Tibial artery (tissue), 4 donors: ENCODE measurements at regions not wholly inside any gene's neighbourhood (a gene's known extent, or its start where the extent isn't known, plus 50 kb on each side); places are given as distances from the start of the nearest gene placed in this dataset.
A peak's percentile ranks its signal among the peaks of the same experiment; 100 is the strongest.

Experiments
- DNase-seq, 2 donors: peaks; one replicate each; pipeline ENCODE4 v3.0.0-alpha.2; 2019
- H3K27ac ChIP-seq, 2 donors: fragments of 200-600 bp; sonication (generic) in 1 of 2; 1 replicate in 1 of 2; 2 replicates in 1 of 2; pipeline ENCODE4 v1.5.1; 2018 to 2019; ENCODE audit warnings: mild to moderate bottlenecking in 1 of 2
- H3K27me3 ChIP-seq, 2 donors: fragments of 200-600 bp; sonication (generic) in 1 of 2; one replicate each; pipeline versions ENCODE4 v1.5.1 to v1.6.0; 2016 to 2019
- H3K36me3 ChIP-seq, 3 donors: fragments of 200-600 bp; sonication (generic) in 2 of 3; one replicate each; pipeline ENCODE4 v1.5.1; 2016 to 2019; ENCODE audit warnings: mild to moderate bottlenecking in 2 of 3
- H3K4me1 ChIP-seq, 4 donors: fragments of 200-600 bp; sonication (generic) in 2 of 4; 1 replicate in 3 of 4; 2 replicates in 1 of 4; pipeline ENCODE4 v1.5.1; 2016 to 2019
- H3K4me3 ChIP-seq, 2 donors: fragments of 200-600 bp; sonication (generic) in 1 of 2; 1 replicate in 1 of 2; 2 replicates in 1 of 2; pipeline ENCODE4 v1.5.1; 2018 to 2019; ENCODE audit warnings: mild to moderate bottlenecking in 2 of 2
- H3K9me3 ChIP-seq, 3 donors: fragments of 200-600 bp; sonication (generic) in 1 of 3; one replicate each; pipeline ENCODE4 v1.5.1; 2016 to 2019
- intact Hi-C: fragments of 100-400 bp; cut with DNase I; formaldehyde crosslinking; loops from one replicate; pipeline ENCODE4 v1.15.0; 2023; ENCODE audit warnings: low total_unique reads
- TF ChIP-seq, protein P1 (sequence below), 2 experiments: fragments of 200-600 bp in 1 of 2; fragments of 450-650 bp in 1 of 2; IDR thresholded peaks; one replicate each; pipeline ENCODE4 v1.5.1; 2017 to 2019; ENCODE audit warnings: antibody characterized with exemption in 2 of 2, mild to moderate bottlenecking in 1 of 2, moderate library complexity in 1 of 2

DNA sequence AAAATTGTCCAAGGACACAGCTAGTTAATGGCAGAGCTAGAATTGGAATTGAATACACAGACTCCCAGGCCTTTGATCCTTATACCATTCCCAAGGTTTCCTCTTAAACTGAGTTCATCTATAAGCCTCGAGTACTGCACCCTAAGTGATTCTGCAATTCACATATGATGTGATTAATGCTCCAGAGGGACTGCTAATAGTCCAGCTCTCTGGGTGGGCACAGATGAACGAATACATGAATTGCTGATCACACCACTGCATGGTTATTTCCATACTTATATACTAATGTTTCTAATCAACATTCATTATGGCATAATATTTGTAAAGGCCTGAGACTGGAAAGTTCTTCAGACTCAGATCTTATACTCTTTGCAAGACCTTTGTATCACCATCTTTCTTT, 101.8 kb downstream of the NUFIP1 start:
- TF ChIP-seq, protein P1, sequence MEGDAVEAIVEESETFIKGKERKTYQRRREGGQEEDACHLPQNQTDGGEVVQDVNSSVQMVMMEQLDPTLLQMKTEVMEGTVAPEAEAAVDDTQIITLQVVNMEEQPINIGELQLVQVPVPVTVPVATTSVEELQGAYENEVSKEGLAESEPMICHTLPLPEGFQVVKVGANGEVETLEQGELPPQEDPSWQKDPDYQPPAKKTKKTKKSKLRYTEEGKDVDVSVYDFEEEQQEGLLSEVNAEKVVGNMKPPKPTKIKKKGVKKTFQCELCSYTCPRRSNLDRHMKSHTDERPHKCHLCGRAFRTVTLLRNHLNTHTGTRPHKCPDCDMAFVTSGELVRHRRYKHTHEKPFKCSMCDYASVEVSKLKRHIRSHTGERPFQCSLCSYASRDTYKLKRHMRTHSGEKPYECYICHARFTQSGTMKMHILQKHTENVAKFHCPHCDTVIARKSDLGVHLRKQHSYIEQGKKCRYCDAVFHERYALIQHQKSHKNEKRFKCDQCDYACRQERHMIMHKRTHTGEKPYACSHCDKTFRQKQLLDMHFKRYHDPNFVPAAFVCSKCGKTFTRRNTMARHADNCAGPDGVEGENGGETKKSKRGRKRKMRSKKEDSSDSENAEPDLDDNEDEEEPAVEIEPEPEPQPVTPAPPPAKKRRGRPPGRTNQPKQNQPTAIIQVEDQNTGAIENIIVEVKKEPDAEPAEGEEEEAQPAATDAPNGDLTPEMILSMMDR (IDR thresholded peaks at IDR 0.05): no peak
- Histone ChIP-seq H3K27ac (no peak overlapping the region), H3K27me3 (no peaks in the 10 kb centered on the region), H3K4me3 (no peak overlapping the region), H3K36me3 (no peaks in the 10 kb centered on the region), H3K9me3 (no peaks in the 10 kb centered on the region), H3K4me1 (no peaks in the 10 kb centered on the region)
- DNase-seq: no peak
- intact Hi-C loops: no loop called here

- DNase-seq: no peak
- Histone ChIP-seq H3K36me3 (no peaks in the 10 kb centered on the region), H3K27ac (no peak overlapping the region), H3K4me3 (no peak overlapping the region), H3K9me3 (no peaks in the 10 kb centered on the region), H3K27me3 (no peaks in the 10 kb centered on the region), H3K4me1 (peaks cover 0 to 4% (median 0%) of the 10 kb centered on the region in 4 donors)
- intact Hi-C loops: no loop called here
- TF ChIP-seq, protein P1 (IDR thresholded peaks at IDR 0.05): no peak
Observed at GRCh38 chr13:44884076-44884729, 105.1 kb downstream of the NUFIP1 start.

DNA sequence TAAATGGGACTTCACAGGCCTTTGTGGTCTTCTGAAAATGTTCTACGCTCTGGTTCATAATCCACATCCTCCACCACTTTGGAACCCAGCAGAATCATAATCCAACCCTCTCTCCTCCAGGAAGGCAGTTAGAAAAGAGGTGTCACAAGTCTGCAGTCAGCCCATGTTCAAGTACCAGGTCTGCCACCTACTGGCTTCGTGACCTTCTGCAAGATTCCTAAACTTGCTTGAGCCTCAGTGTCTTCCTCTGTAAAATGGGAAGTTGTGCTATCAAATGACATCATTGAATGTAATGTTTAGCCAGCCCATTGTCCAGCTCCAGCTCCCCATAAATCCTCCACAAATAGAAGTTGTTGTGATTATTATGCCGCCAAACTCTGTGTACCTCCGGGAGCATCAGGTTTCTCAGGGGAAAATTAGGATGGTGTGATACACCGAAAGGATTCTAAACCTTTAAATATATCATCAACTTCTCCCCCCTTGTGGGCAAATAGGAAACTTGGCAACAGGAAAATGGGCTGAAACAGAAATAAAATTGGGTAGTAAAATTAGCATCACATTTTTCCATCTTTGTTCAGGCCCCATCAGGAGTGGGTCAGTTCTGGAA, 109.7 kb downstream of the NUFIP1 start:
- H3K27ac ChIP-seq: no peak overlapping the region

DNA sequence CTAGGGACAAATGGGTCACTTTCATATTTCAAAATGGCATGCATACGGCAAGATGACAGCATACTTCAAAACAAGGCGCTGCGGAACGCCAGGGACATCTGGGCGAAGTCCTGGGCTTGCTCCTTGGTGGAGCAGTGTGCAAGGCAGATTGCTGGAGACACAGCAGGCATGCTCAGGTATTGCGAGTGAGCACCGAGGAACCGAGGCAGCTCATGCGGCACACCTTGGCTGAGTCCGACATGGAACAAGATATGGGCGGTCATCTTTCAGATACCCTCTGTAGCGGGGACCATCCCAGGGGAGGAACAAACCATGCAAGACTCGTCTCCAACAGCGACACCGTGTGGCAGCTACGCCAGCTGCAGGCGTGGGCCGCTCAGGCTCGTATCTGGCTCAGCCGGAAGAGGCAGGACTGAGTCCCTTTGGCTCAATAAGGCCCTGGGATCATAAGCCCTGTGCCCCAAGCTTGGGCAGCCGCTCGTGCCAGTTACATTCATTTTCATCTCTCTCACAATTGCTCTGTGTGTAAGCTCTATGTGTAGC, 112.4 kb downstream of the NUFIP1 start:
- peaks cover 0 to 6% (median 0%) of the 10 kb centered on the region in 3 donors for H3K9me3 ChIP-seq
- TF ChIP-seq, protein P1 (IDR thresholded peaks at IDR 0.05): no peak
- H3K4me1 ChIP-seq: peaks cover 0 to 17% (median 0%) of the 10 kb centered on the region in 4 donors
- no peaks in the 10 kb centered on the region for H3K27me3 ChIP-seq
- no peaks in the 10 kb centered on the region for H3K36me3 ChIP-seq
- intact Hi-C loops: loop anchor here (10.0 kb wide), 1 partner anchor 392 kb away; no protein-coding TSS in a partner anchor
- no peak overlapping the region for H3K4me3 ChIP-seq
- H3K27ac ChIP-seq: no peak overlapping the region
- DNase-seq: no peak

More for the DNA sequence above, 109.7 kb downstream of the NUFIP1 start:
- Histone ChIP-seq H3K4me3 (no peak overlapping the region), H3K27me3 (no peaks in the 10 kb centered on the region), H3K4me1 (peaks cover 0 to 4% (median 0%) of the 10 kb centered on the region in 4 donors), H3K36me3 (no peaks in the 10 kb centered on the region), H3K9me3 (peaks cover 0 to 6% (median 0%) of the 10 kb centered on the region in 3 donors)
- TF ChIP-seq, protein P1 (IDR thresholded peaks at IDR 0.05): peak; percentile 38 to 46
- intact Hi-C loops: loop anchor here (10.0 kb wide), 1 partner anchor 395 kb away; no protein-coding TSS in a partner anchor
- DNase-seq: no peak

DNA sequence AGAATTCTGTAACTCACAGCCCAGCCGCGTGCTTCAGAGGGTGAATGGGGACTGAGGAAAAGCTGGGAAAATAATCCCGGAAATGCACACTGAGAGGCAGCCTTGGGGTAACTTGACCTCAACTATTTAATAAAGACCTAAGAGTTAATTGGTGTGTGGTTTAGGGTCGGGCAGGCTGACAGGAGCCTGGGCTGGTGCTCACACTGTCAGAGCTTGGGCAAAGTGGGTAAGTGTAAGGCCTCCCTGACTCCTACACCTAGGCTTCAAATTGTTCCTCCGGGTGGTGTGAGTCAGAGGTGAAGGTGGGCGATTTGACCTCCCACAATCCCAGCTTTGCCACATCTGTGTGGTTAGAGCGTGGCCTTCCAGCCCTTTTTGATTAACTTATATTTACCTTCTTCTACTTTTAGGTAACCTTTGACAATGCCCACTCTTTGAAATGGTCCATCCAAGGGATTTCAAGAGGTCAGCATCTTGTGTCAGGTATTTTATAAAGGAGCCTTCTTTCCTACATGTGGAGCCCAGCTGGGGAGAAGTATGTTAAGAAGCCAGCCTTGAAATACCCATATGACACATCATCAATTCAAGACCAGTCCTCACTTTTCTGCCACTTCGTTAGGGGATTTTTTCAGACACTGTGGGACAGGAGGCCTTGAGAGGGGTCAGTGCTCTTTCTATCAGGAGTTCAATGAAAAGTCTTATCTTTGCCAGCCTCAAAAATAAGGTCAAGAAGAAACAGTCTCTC, 114.2 kb downstream of the NUFIP1 start:
- TF ChIP-seq, protein P1 (IDR thresholded peaks at IDR 0.05): no peak
- Histone ChIP-seq H3K27ac (no peak overlapping the region), H3K27me3 (no peaks in the 10 kb centered on the region), H3K36me3 (no peaks in the 10 kb centered on the region), H3K4me1 (peaks cover 0 to 17% (median 0%) of the 10 kb centered on the region in 4 donors), H3K9me3 (peaks cover 0 to 6% (median 0%) of the 10 kb centered on the region in 3 donors), H3K4me3 (no peak overlapping the region)
- DNase-seq: no peak
- intact Hi-C loops: loop anchor here (10.0 kb wide), 1 partner anchor 390 kb away; no protein-coding TSS in a partner anchor
